ENCODE measurements at regions not wholly inside any gene's neighbourhood (a gene's known extent, or its start where the extent isn't known, plus 50 kb on each side); places are given as distances from the start of the nearest gene placed in this dataset.

DNA sequence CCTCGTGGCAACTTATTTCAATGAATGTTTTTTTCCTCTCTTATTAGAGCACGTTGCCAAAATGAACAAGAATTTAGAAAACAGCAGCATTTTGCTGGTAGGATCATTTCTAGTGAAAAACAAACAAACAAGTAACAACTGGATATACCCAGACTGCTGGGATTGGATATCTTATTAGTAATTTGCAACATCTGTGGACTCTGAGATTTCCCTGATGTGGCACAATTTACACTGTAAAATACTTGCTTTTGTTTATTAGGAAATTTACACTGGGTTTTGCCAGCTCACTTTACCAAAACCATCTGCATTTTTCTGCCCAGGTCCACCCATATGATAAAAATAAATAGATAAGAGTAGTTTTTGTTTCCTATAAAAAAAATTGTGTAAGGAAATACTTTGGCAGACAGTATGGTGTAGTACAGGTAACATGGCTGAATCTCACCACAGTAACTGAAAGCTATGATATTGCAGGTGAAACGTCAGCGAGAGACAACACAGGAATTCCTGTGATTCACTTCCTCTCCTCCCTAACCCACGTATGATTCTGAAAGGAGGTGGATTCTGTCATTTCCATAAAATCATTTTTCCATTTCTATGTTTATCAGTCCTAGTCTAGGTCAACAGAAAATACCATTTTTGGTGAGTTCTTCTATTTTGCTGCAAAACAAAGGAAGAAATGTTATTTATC is 176.2 kb upstream of the NOVA1 start:
- no peak for TF ChIP-seq CTCF (IDR thresholded peaks at IDR 0.05)
- no peak for TF ChIP-seq POLR2A (IDR thresholded peaks at IDR 0.05)

Data from thyroid gland (tissue), 4 donors.